Panc1 (cell line): ENCODE measurements at regions not wholly inside any gene's neighbourhood (a gene's known extent, or its start where the extent isn't known, plus 50 kb on each side); places are given as distances from the start of the nearest gene placed in this dataset.

Experiments used
- CTCF ChIP-seq: fragments of 450-650 bp; IDR thresholded peaks from 2 replicates; pipeline ENCODE4 v1.5.1; 2017; ENCODE audit warnings: mild to moderate bottlenecking
- POLR2AphosphoS5 ChIP-seq: IDR thresholded peaks from 2 replicates; pipeline ENCODE4 v1.6.1; 2012; ENCODE audit warnings: mild to moderate bottlenecking, low read depth, low read length, moderate library complexity
- REST ChIP-seq, 2 experiments: IDR thresholded peaks; 2 replicates each; pipeline ENCODE4 v1.6.1; 2011 to 2012; ENCODE audit warnings: low read depth in 2 of 2, control low read depth in 1 of 2, low read length in 1 of 2, mild to moderate bottlenecking in 1 of 2, moderate library complexity in 1 of 2; ENCODE audit not compliant: insufficient read depth in 1 of 2

- no peak for TF ChIP-seq CTCF
- TF ChIP-seq POLR2AphosphoS5: no peak
- TF ChIP-seq REST (IDR thresholded peaks at IDR 0.05; ENCODE audit: insufficient read depth in 1 of 2, low read depth in 2 of 2, low read length in 1 of 2): no peak
These were observed 703.5 kb upstream of the PABPC4L start for GRCh38 chr4:134905061-134905460.
